NCI-H2081 treated with DMSO at 0.1 percent for 48 hours (cell line): ENCODE measurements at regions not wholly inside any gene's neighbourhood (a gene's known extent, or its start where the extent isn't known, plus 50 kb on each side); places are given as distances from the start of the nearest gene placed in this dataset.

ENCODE experiments used
- DNase-seq: peaks from one replicate; lab custom pipeline; 2025; lab: John Stamatoyannopoulos, UW

DNA sequence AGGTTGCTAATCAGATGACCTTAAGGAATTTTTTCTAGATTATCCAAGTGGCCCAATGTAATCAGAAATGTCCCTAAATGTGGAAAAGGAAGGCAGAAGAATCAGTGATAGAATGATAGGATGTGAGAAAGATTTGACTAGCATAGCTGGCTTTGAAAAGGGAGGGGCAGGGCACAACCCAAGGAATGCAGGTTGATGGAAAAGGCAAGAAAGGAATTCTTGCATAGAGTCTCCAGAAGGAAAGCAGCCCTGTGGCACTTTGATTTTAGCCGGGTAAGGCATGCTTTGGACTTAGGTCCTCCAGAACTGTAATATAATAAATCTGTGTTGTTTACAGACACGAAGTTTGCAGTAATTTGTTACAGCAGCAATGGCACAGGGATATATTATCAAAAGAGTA, 375.7 kb upstream of the B3GALT2 start:
- DNase-seq = no peak

DNA sequence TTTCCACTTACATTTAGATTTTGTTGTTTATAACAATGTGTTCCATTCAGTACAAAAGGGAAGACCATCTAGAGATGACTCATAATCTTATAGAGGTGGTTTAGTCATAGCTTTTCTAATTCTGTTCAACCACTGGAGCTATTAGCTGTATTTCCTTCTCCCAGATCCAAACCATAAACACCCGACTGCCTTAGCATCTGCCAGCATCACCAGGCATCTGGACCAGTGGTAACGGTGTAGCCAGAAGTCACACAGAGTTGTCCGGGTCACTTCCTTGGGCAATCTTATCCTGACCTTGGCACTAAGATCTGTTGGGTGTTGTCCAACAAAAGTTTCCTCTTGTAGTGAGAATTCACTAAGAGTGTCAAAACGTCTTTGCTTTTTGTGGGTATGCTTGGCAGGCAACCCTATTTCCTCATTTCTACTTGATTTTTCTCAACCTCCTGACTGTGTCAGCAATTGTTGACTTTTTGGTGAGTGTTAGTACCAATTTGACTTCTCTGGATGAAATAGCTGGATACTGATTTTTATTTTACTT, 372.1 kb upstream of the B3GALT2 start:
- no peak for DNase-seq

DNA sequence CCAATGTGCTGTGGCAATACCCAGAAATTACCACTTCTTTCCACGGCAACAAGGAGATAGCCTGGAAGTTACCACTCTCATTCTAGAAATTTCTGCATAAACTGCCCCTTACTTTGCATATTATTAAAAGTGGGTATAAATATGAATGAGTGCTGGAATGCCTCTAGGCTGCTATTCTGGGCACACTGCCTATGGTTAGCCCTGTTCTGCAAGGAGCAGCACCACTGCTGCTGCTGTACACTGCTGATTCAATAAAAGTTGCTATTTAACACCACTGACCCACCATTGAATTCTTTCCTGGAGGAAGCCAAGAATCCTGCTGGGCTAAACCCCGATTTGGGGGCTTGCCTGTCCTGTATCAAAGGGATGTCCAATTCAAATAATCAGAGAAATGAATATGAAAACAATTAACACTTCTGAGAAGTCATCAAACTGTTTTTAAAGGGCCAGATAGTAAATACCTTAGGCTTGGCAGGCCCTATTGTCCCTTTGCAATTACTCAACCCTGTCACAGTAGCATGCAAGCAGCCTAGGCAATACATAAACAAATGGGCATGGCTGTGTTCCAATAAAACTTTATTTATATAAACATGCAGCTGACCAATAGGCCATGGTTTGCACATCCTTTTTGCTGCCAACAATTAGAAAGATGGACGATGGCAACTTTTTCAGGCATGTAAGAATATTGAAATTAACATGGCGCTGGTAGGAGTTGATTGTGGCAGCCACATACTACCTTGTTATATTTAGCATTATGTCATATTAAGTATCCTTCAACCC, 369.4 kb upstream of the B3GALT2 start:
- DNase-seq = no peak

DNA sequence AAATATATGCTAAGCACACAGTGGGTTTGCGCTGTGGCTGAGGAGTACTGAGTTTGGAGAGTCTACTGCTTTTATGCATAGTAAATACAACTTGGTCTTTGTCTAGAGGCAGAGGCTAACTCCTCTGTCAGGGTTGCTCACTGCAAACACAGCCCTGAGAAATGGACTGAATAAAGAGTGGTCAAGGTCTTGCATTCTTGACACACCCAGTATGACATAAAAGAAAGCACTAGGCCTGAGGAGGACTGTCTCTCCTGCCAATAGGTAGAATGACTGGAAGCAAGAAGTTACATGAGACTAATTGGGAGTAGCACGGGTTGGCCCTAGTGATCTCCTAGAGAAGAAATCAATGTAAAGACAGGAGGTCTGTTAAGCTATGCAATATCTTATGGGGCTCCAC, 367.2 kb upstream of the B3GALT2 start:
- DNase-seq = no peak

DNA sequence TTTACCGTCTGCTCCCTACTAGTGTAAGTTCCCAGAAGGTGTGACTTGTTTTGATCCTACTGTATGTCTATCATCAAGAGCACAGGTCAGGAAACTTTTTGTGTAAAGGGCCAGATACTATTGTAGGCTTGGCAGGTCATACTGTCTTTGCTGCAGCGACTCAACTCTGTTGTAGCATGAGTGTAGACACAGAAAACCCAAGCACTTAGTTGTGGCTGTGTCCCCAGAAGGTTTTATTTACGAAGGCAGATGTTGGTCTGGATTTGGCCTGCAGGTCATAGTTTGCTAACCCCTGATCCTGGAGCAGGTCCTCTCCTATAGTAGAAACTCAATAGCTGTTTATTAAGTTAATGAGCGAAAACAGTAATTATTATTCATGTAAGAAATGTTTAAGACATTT, 365.9 kb upstream of the B3GALT2 start:
- DNase-seq = no peak

DNA sequence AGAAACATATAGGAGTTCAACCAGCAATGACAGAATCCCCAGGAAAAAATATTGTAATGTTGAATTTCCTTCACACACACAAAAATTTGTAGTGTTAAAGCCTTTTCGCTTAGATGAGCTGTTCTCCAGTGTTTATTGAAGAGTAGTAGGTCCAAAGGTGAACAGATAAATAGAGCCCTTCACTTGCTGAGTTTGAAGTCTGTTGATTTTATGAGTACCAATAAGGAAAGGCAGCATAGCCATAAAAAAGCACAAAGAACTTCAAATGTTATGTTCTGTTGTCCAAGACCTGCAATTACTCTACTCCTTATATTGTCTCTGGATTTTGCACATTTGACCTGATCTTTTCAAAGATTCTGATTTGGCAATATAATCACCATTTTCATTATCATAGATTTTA, 362.7 kb upstream of the B3GALT2 start:
- DNase-seq = no peak

DNA sequence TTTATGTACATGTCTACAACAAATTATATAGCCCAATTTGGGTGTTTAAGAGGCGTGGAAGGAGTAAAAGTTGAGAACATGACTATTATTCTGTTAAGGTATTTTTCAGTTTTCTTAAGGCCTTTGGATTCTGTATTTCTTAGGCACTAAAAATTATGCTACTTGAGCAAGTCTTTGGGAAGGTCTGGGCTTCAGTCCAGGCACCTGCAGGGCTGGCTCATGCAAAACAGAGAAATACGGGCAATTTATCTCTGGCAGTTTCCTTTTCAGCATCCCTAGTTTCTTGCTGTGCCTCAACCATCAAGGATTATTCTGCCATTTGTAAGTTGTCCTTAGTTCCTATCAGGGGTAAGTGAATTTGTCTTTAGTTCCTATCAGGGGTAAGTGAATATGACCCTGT, 358.8 kb upstream of the B3GALT2 start:
- no peak for DNase-seq

DNA sequence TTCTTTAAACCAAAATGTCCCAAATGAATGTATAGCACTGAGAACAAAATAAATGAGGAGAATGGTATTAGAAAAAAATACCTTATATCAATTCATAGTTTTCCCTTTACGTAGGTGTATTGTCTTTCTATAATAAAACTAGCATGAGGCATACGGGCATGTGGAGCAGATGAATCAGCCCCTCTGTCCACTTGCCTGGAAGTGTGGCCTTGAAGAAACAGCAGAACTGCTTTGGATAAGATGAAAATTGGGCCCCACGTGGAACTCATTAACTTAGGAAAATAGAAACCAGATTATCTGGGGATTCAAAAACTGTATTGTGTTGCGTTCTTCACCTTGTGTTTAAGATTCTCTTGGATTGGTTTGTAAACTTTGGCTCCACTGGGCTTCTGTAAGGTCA, 356.8 kb upstream of the B3GALT2 start:
- no peak for DNase-seq

DNA sequence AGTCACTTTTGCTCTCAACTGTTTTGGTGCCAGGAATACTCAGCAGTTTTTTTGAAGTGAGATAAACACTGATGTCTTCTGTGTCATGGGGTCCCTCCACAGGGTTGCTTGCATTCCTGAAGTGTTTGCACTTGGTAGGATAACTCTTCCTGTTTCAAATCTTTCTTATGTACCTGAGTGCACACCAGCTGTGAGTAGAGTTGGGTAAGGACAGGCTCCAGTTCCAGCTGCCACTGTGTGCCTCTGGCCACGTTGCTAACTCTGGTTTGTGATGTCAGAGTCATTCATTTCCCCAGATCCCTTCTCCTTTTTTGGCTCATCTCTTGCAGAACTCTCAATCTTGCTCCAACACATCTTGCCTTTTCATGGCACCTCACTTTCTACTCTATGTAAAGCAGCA, 356.3 kb upstream of the B3GALT2 start:
- no peak for DNase-seq

DNA sequence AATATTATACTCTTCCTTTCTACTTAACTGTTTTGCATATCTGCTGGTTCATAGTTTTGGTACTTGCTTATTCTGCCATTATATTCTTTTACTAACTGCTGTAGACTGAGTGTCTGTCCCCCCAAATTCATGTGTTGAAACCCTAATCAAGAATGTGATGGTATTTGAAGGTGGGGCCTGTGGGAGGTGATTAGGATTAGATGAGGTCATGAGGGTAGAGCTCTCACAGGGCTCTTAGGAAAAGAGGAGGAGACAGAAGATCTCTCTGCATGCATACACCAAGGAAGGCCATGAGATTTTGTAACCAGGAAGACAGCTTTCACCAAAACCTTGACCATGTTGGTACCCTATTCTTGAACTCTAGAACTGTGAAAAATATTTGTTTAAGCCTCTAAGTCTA, 354.1 kb upstream of the B3GALT2 start:
- no peak for DNase-seq

DNA sequence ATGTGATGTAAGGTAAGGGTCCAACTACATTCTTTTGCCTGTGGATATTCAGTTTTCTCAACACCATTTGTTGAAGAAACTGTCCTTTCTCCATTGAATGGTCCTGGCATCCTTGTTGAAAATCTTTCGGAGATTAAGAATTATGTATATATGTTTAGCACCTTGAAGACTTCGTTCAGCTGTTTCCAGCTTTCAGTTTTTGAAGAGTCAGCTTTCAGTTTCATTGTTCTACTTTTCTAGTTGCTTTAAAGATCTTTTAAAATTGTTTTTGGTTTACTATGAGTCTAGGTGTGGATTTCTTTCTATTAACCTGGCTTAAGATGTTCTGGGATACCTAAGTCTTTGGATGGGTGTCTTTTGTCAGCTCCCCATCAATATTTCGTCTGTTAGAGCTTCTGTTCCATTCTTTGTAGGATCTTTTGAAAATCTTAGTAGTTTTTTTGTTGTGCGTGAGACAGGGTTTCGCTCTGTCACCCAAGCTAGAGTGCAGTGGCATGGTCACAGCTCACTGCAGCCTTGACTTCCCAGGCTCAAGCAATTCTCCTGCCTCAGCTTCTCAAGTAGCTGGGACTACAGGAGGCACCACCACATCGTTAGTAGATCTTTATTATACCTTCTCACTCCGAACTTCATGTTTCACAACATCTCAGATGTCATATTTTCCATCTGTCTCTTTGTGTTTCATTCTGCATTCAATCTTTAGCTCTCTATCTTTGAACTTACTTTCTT, 353.5 kb upstream of the B3GALT2 start:
- DNase-seq = no peak

DNA sequence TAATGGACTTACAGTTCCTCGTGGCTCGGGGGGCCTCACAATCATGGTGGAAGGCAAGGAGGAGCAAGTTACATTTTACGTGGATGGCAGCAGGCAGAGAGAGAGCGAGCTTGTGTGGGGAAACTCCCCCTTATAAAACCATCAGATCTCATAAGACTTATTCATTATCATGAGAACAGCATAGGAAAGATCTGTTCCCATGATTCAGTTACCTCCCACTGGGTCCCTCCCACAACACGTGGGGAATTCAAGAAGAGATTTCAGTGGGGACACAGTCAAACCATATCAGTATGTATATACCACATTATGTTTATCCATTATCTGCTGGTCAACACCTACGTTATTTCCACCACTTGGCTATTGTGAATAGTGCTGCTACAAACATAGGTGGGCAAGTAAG, 352.3 kb upstream of the B3GALT2 start:
- DNase-seq = no peak

DNA sequence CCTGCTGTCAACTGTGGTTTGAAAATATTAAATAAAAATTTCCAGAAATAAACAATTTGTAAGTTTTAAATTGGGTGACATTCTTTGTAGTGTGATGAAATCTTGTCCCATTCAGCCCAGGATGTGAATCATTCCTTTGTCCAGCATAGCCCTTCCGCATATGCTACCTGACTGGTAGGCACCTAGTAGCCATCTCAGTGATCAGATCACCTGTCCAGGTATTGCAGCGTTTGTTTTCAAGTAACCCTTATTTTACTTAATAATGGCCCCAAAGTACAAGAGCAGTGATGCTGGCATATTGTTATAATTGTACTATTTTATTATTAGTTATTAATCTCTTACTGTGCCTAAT, 351.6 kb upstream of the B3GALT2 start:
- no peak for DNase-seq

DNA sequence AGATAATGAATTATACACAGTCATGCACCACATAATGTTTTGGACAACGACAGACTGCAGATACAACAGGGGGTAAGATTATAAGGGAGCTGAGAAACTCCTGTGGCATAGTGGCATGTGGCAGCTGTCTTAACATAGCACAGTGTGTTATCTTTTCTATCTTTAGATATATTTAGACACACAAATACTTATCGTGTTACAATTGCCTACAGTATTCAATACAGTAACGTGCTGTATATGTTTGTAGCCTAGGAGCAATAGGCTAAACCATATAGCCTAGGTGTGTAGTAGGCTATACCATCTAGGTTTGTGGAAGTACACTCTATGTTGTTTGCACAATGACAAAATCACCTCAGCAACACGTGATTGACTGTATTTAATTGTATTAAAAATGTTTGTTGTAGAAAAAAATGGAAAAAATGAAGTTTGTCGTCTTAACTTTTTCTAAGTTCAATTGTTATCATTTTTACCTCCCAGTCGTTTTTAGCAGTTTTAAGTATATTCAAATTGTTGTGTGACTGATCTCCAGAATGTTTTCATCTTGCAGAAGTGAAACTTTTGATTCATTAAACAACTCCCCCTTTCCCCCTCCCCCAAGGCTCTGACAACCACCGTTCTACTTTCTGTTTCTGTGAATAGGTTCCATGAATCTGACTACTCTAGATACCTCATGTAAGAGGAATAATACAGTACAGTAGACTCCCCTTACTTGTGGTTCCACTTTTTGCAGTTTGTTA, 351.0 kb upstream of the B3GALT2 start:
- DNase-seq = no peak

DNA sequence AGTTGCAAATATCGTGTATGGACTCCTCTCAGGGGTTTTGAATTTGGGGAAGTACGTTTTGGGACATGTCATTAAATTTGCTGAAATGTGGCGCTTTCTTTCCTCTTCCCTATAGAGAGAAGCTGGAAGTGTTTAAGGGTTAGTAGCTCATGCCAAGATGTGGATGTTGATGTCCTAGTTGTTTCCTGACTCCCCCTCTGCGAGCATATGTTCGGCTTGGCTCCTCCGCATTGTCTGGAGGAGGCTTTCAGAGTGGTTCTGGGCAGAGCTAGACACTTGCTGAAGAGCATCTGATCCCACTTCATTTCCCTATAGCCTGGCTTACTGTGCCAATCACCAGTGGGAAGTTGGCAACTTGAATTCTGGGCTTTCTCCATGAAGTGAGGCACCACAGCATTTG, 347.4 kb upstream of the B3GALT2 start:
- no peak for DNase-seq

DNA sequence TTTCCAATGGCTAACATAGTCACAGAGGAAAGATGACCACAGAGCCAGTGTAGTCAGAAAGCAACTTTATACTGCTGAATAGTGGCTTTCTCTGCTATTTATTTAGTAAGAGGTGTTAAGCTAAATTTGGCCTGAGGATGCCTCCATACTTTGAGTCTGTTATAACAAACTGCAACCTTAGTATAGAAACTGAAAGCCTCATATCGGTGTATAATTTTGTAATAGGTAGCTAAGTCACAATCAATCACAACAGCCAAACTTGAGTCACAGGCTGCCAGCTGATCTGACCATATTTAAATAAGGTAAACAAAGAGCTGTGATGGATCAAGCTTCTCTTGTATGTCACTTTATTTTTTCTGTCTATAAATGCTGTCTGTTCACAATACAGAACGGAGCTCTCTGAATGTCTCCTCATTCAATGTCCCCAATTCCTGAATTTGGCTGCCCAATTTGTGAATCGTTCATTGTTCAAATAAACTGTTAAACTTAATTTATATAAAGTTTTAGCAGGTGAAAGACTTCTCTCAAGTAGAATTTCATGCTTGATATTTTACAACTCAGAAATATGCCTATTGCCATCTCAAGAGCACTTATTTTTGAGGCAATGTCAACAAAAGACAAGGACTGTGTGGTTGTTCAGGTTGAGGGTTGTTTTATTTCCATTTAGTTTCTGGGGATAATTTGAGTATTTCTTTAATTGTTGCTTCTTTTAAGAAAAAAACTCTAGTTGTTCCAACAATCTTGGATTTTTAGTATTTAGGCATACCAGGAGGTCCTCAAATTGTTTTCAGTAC, 339.7 kb upstream of the B3GALT2 start:
- no peak for DNase-seq

DNA sequence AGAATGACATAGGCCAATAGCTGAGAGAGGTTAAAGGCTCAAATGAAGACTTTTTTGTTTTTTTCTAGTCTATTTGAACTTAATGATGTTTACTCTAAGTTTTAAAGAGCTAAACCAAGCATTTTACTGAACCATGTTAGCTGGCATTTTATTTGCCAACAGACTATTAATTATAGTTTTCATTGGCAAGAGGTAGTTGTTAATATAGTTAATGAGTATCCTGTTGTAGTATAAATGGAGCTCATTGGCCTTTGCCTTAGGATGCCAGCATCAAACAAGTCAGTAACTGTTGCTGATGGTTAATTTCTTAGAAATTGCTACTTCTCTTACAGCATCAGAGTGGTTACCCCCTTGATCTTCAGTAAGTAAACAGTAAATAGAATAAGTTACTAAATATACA, 339.0 kb upstream of the B3GALT2 start:
- DNase-seq = no peak

DNA sequence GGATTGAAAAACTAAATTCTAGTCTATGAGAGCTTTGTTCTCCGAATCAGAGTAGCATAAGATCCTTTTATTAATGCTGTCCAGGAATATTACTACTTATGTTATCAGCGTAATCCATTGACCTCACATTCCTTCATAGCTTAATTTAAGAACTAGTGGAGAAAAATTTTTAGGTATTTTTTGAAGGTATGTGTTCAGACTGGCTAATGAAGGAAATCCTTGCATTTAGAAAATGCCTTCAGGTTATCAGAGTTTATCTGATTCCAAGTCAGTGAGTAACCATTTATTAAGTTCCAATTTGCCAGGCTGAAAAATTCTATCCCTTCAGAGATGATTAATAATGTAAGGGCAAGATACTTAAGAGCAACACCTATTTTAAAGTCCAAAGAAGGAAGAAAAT, 338.2 kb upstream of the B3GALT2 start:
- no peak for DNase-seq

DNA sequence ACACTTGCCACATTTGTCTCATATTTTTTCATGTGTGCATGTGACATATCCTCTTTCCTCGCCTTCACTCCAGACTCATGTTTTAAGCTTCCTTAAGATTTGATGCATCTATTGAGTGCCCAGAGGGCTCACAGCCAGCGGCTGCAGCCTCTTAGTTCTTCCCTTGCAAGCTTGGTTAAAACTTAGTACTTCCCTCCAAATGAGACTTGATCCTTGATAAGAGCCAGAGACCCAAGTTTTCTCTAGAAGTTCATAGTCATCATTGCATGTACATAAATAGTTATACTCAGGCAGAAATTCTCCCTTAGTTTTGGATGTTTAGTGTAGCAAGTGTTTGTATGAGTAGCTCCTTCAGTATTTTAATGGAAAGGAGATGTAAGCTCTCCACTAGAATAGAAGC, 337.6 kb upstream of the B3GALT2 start:
- DNase-seq = no peak

DNA sequence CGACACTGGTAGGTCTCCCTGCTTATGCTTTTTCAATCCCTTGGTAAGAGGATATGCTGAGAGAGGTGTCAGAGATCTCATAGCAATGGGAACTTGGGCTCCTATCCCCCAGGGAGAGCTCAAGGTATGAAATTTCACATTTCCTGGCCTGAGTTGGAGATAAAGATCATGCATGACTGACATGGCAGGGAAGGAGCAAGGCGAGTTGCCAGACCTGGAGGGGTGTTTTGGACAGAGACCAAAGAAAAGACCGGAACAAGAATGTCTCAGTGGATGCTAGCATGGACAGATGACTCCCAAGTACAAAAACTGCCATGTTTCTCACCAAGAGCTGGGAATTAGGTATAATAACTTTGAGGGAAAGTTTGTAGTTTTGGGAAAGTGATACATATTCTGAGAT, 334.1 kb upstream of the B3GALT2 start:
- DNase-seq = no peak

DNA sequence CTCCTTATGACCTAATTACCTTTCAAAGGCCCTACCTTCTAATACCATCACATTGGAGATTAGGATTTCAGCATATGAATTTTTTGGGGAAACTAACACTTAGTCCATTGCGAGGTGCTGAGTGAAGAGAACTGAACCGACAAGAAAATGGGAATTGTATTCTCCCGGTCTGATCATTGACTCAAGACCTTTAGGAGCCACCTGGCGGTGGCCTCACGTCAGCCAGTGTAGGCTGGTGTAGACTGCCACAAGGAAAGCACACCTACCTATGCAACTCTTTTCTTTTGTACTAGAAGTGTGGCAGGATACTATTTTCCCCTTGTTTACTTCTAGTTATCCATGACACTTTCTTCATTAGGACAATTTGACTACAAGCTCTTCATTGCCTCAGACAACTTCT, 333.5 kb upstream of the B3GALT2 start:
- no peak for DNase-seq

DNA sequence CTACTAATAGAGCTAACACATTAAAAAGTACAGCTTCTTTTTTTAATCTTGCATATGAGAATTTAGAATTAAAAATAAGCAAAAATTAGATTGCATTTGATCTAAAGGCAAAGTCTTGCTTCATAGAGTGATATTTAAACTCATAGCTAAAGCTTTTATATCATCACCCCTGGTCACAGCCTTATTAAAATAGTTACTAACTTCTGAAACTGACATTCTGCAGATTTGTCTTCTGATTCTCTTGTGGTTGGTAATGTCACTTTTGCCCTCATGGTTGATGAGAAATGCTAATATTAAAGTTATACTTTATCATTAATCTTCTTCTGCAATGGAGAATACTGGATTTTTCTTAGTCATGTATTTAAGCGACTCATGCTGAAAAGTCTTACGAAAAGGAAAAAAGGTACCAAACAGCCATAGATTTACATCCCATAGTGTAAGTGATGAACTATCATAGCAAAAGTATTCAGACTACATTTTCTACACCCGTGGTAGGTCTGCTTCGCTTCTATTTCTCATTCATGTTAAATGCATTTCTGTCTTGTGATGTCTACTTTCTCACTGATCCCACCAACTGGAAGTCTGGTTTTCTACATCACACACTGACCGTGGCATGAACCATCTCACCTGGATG, 330.5 kb upstream of the B3GALT2 start:
- DNase-seq = no peak
